GM23248 (cell line): ENCODE measurements at regions not wholly inside any gene's neighbourhood (a gene's known extent, or its start where the extent isn't known, plus 50 kb on each side); places are given as distances from the start of the nearest gene placed in this dataset.

ENCODE experiments used
- DNase-seq: peaks from one replicate; pipeline ENCODE4 v3.0.0-alpha.2; 2015
- H2AFZ ChIP-seq: fragments of 200-600 bp; sonication (generic); 2 replicates; pipeline ENCODE4 v1.6.1; 2016; ENCODE audit warnings: antibody characterized with exemption
- H3F3A ChIP-seq: fragments of 200-600 bp; sonication (generic); 2 replicates; pipeline ENCODE4 v1.6.1; 2016; ENCODE audit warnings: mild to moderate bottlenecking, antibody characterized with exemption, mixed run types; ENCODE audit not compliant: insufficient read depth
- H3K27ac ChIP-seq: fragments of 200-600 bp; sonication (generic); 2 replicates; pipeline ENCODE4 v1.5.1; 2016; ENCODE audit warnings: mild to moderate bottlenecking
- H3K27me3 ChIP-seq: fragments of 200-600 bp; sonication (generic); replicated peaks from 2 replicates; pipeline ENCODE4 v1.6.1; 2016; ENCODE audit warnings: mild to moderate bottlenecking; ENCODE audit not compliant: insufficient read depth
- H3K36me3 ChIP-seq: fragments of 200-600 bp; sonication (generic); 2 replicates; pipeline ENCODE4 v1.6.1; 2016; ENCODE audit warnings: low read depth, mild to moderate bottlenecking
- H3K4me1 ChIP-seq: fragments of 200-600 bp; sonication (generic); 2 replicates; pipeline ENCODE4 v1.6.1; 2016; ENCODE audit warnings: mild to moderate bottlenecking; ENCODE audit not compliant: insufficient read depth
- H3K4me2 ChIP-seq: fragments of 200-600 bp; sonication (generic); one replicate; pipeline ENCODE4 v1.6.1; 2016; ENCODE audit warnings: mild to moderate bottlenecking; ENCODE audit not compliant: unreplicated experiment
- H3K4me3 ChIP-seq: fragments of 200-600 bp; sonication (generic); 2 replicates; pipeline ENCODE4 v1.5.1; 2016; ENCODE audit warnings: mild to moderate bottlenecking
- H3K79me2 ChIP-seq: fragments of 200-600 bp; sonication (generic); 2 replicates; pipeline ENCODE4 v1.6.1; 2016; ENCODE audit warnings: mild to moderate bottlenecking; ENCODE audit not compliant: insufficient read depth
- H3K9ac ChIP-seq: fragments of 200-600 bp; sonication (generic); 2 replicates; pipeline ENCODE4 v1.6.1; 2016; ENCODE audit warnings: mild to moderate bottlenecking
- H3K9me2 ChIP-seq: fragments of 200-600 bp; sonication (generic); 2 replicates; pipeline ENCODE4 v1.6.1; 2016; ENCODE audit warnings: mixed run types, mild to moderate bottlenecking, moderate library complexity; ENCODE audit not compliant: insufficient read depth
- H3K9me3 ChIP-seq: fragments of 200-600 bp; sonication (generic); one replicate; pipeline ENCODE4 v1.6.1; 2017; ENCODE audit warnings: low read depth
- H4K20me1 ChIP-seq: fragments of 200-600 bp; sonication (generic); 2 replicates; pipeline ENCODE4 v1.6.0; 2016; ENCODE audit not compliant: insufficient read depth
- EZH2 ChIP-seq: fragments of 200-600 bp; sonication (generic); IDR thresholded peaks from 2 replicates; pipeline ENCODE4 v1.6.1; 2018; ENCODE audit warnings: antibody characterized with exemption, mild to moderate bottlenecking; ENCODE audit not compliant: insufficient read depth, poor library complexity, severe bottlenecking
- EZH2phosphoT487 ChIP-seq: fragments of 200-600 bp; sonication (generic); IDR thresholded peaks from 2 replicates; pipeline ENCODE4 v1.6.1; 2018; ENCODE audit warnings: antibody characterized with exemption, moderate library complexity, mild to moderate bottlenecking, low read depth; ENCODE audit not compliant: insufficient read depth
- WGBS, 2 experiments: methylation state at CpG; one replicate each; pipeline ENCODE4 v1.1.6; 2015 to 2017; ENCODE audit warnings: low lambda C conversion rate in 2 of 2, low coverage in 1 of 2; ENCODE audit errors: missing lambda C conversion rate in 2 of 2; 5-methylcytosine and 5-hydroxymethylcytosine counted together
- in situ Hi-C: fragments of 300-500 bp; cut with MboI; formaldehyde crosslinking; loops from 2 replicates; pipeline ENCODE4 v1.15.0; 2020

- WGBS, 2 experiments = 58 to 67% methylated on average over 3 of the region's 3 CpGs
- Histone ChIP-seq H3K9ac (no peak overlapping the region), H3K4me1 (no peaks in the 10 kb centered on the region), H4K20me1 (no peaks in the 10 kb centered on the region), H3K9me2 (no peaks in the 10 kb centered on the region), H3K9me3 (no peaks in the 10 kb centered on the region), H3K4me2 (no peak overlapping the region), H2AFZ (no peak overlapping the region), H3K4me3 (no peak overlapping the region), H3F3A (no peaks in the 10 kb centered on the region), H3K27me3 (no peaks in the 10 kb centered on the region), H3K27ac (no peak overlapping the region), H3K36me3 (no peaks in the 10 kb centered on the region), H3K79me2 (no peaks in the 10 kb centered on the region)
- TF ChIP-seq EZH2phosphoT487 = no peak
- TF ChIP-seq EZH2 = no peak
- DNase-seq = no peak
- in situ Hi-C loops = no loop called here
Observed at GRCh38 chr6:8664700-8665099, 229.4 kb upstream of the SLC35B3 start.

- H3K4me3 ChIP-seq = no peak overlapping the region
- no peak for TF ChIP-seq EZH2
Observed at GRCh38 chr6:8664070-8664469, 228.7 kb upstream of the SLC35B3 start.

GRCh38 chr6:8659404-8660189 lies 224.3 kb upstream of the SLC35B3 start:
- H3K9ac ChIP-seq = no peak overlapping the region
- no peaks in the 10 kb centered on the region for H3K79me2 ChIP-seq
- H3K4me2 ChIP-seq = no peak overlapping the region
- H3K9me3 ChIP-seq = no peaks in the 10 kb centered on the region
- no peaks in the 10 kb centered on the region for H3K36me3 ChIP-seq
- H3F3A ChIP-seq = no peaks in the 10 kb centered on the region
- no peak for DNase-seq
- H3K27ac ChIP-seq = no peak overlapping the region
- no peak overlapping the region for H2AFZ ChIP-seq
- no peaks in the 10 kb centered on the region for H4K20me1 ChIP-seq
- WGBS, 2 experiments = 44 to 53% methylated on average over 6 of the region's 6 CpGs
- no peak for TF ChIP-seq EZH2phosphoT487
- TF ChIP-seq EZH2 = no peak
- H3K9me2 ChIP-seq = no peaks in the 10 kb centered on the region
- no peak overlapping the region for H3K4me3 ChIP-seq
- no peaks in the 10 kb centered on the region for H3K4me1 ChIP-seq
- H3K27me3 ChIP-seq = no peaks in the 10 kb centered on the region
- in situ Hi-C loops = no loop called here

More at GRCh38 chr6:8664070-8664469, 228.7 kb upstream of the SLC35B3 start:
- H3K4me2 ChIP-seq = no peak overlapping the region
- no peak for DNase-seq
- no peaks in the 10 kb centered on the region for H3F3A ChIP-seq
- H4K20me1 ChIP-seq = no peaks in the 10 kb centered on the region
- no peaks in the 10 kb centered on the region for H3K79me2 ChIP-seq
- no peak overlapping the region for H2AFZ ChIP-seq
- H3K9ac ChIP-seq = no peak overlapping the region
- no peaks in the 10 kb centered on the region for H3K4me1 ChIP-seq
- no peak overlapping the region for H3K27ac ChIP-seq
- H3K9me3 ChIP-seq = no peaks in the 10 kb centered on the region
- no peaks in the 10 kb centered on the region for H3K36me3 ChIP-seq
- no peaks in the 10 kb centered on the region for H3K27me3 ChIP-seq
- no peaks in the 10 kb centered on the region for H3K9me2 ChIP-seq
- in situ Hi-C loops = no loop called here
- 45 to 47% methylated on average over 3 of the region's 3 CpGs for WGBS, 2 experiments

GRCh38 chr6:8658416-8658815 lies 223.1 kb upstream of the SLC35B3 start:
- Histone ChIP-seq H3K4me3 (no peak overlapping the region), H4K20me1 (no peaks in the 10 kb centered on the region), H3K9me3 (no peaks in the 10 kb centered on the region), H3K9ac (no peak overlapping the region), H3K9me2 (no peaks in the 10 kb centered on the region), H2AFZ (no peak overlapping the region), H3K4me1 (no peaks in the 10 kb centered on the region), H3K27ac (no peak overlapping the region), H3K4me2 (no peak overlapping the region), H3K36me3 (no peaks in the 10 kb centered on the region), H3K27me3 (no peaks in the 10 kb centered on the region), H3K79me2 (no peaks in the 10 kb centered on the region), H3F3A (no peaks in the 10 kb centered on the region)
- WGBS, 2 experiments = 24 to 27% methylated on average over 4 of the region's 4 CpGs
- no peak for DNase-seq
- TF ChIP-seq EZH2 = no peak
- no peak for TF ChIP-seq EZH2phosphoT487
- in situ Hi-C loops = no loop called here

- Histone ChIP-seq H3K27me3 (no peaks in the 10 kb centered on the region), H3K9me2 (no peaks in the 10 kb centered on the region), H3K9ac (no peak overlapping the region), H3K27ac (no peak overlapping the region), H4K20me1 (no peaks in the 10 kb centered on the region), H3K4me2 (no peak overlapping the region), H3F3A (no peaks in the 10 kb centered on the region), H3K79me2 (no peaks in the 10 kb centered on the region), H3K36me3 (no peaks in the 10 kb centered on the region), H3K9me3 (no peaks in the 10 kb centered on the region), H3K4me1 (no peaks in the 10 kb centered on the region), H2AFZ (no peak overlapping the region), H3K4me3 (no peak overlapping the region)
- TF ChIP-seq EZH2 (no peak), EZH2phosphoT487 (no peak)
- no peak for DNase-seq
- in situ Hi-C loops = no loop called here
Observed at GRCh38 chr6:8657522-8657921, 222.2 kb upstream of the SLC35B3 start.
